ENCODE measurements at regions not wholly inside any gene's neighbourhood (a gene's known extent, or its start where the extent isn't known, plus 50 kb on each side); places are given as distances from the start of the nearest gene placed in this dataset.

GRCh38 chr7:136259074-136259473 is 281.9 kb upstream of the MTPN start:
- Histone ChIP-seq H4K20me1 (ENCODE audit: insufficient read depth, low read length, poor library complexity, severe bottlenecking) (no peaks in the 10 kb centered on the region), H3F3A (ENCODE audit: low read depth) (no peaks in the 10 kb centered on the region), H3K9me2 (replicated peaks; ENCODE audit: low read depth, low read length) (no peaks in the 10 kb centered on the region), H3K36me3 (ENCODE audit: insufficient read depth, low read length) (no peaks in the 10 kb centered on the region), H3K9ac (ENCODE audit: low read depth, low read length, poor library complexity, severe bottlenecking) (no peak overlapping the region), H3K9me3 (ENCODE audit: insufficient read depth, low read depth, low read length) (no peaks in the 10 kb centered on the region; the same call in 1 of the 2 replicates), H3K79me2 (ENCODE audit: insufficient read depth, low read length) (no peaks in the 10 kb centered on the region), H2AFZ (ENCODE audit: low read length) (no peak overlapping the region), H3K4me1 (ENCODE audit: insufficient read depth, low read length, poor library complexity, severe bottlenecking) (no peaks in the 10 kb centered on the region), H3K4me2 (ENCODE audit: low read depth, low read length, poor library complexity, severe bottlenecking) (no peak overlapping the region), H3K27me3 (ENCODE audit: insufficient read depth, low read length, poor library complexity, severe bottlenecking) (no peaks in the 10 kb centered on the region), H3K4me3 (ENCODE audit: low read length, poor library complexity, severe bottlenecking) (no peak overlapping the region)
- TF ChIP-seq CTCF (conservative IDR thresholded peaks at IDR 0.05; ENCODE audit: low read length) = no peak
- no peak for TF ChIP-seq EZH2phosphoT487 (IDR thresholded peaks at IDR 0.05; ENCODE audit: borderline replicate concordance)

GRCh38 chr7:136256491-136256890 is 279.3 kb upstream of the MTPN start:
- Histone ChIP-seq H3K9ac (ENCODE audit: low read depth, low read length, poor library complexity, severe bottlenecking) (no peak overlapping the region), H3K79me2 (ENCODE audit: insufficient read depth, low read length) (no peaks in the 10 kb centered on the region), H4K20me1 (ENCODE audit: insufficient read depth, low read length, poor library complexity, severe bottlenecking) (no peaks in the 10 kb centered on the region), H3K4me3 (ENCODE audit: low read length, poor library complexity, severe bottlenecking) (no peak overlapping the region), H3K27me3 (ENCODE audit: insufficient read depth, low read length, poor library complexity, severe bottlenecking) (no peaks in the 10 kb centered on the region), H3K4me1 (ENCODE audit: insufficient read depth, low read length, poor library complexity, severe bottlenecking) (no peaks in the 10 kb centered on the region), H2AFZ (ENCODE audit: low read length) (no peak overlapping the region), H3K9me2 (replicated peaks; ENCODE audit: low read depth, low read length) (no peaks in the 10 kb centered on the region), H3K4me2 (ENCODE audit: low read depth, low read length, poor library complexity, severe bottlenecking) (no peak overlapping the region), H3K36me3 (ENCODE audit: insufficient read depth, low read length) (no peaks in the 10 kb centered on the region), H3K9me3 (ENCODE audit: insufficient read depth, low read depth, low read length) (no peaks in the 10 kb centered on the region; the same call in 1 of the 2 replicates), H3F3A (ENCODE audit: low read depth) (no peaks in the 10 kb centered on the region)
- TF ChIP-seq EZH2phosphoT487 (IDR thresholded peaks at IDR 0.05; ENCODE audit: borderline replicate concordance) (no peak), CTCF (conservative IDR thresholded peaks at IDR 0.05; ENCODE audit: low read length) (no peak)

- no peaks in the 10 kb centered on the region; the same call in 1 of the 2 replicates for H3K9me3 ChIP-seq (ENCODE audit: insufficient read depth, low read depth, low read length)
- H4K20me1 ChIP-seq (ENCODE audit: insufficient read depth, low read length, poor library complexity, severe bottlenecking) = no peaks in the 10 kb centered on the region
- no peaks in the 10 kb centered on the region for H3K79me2 ChIP-seq (ENCODE audit: insufficient read depth, low read length)
- H3K4me1 ChIP-seq (ENCODE audit: insufficient read depth, low read length, poor library complexity, severe bottlenecking) = no peaks in the 10 kb centered on the region
- no peak overlapping the region for H2AFZ ChIP-seq (ENCODE audit: low read length)
- TF ChIP-seq EZH2phosphoT487 (IDR thresholded peaks at IDR 0.05; ENCODE audit: borderline replicate concordance) (no peak), CTCF (conservative IDR thresholded peaks at IDR 0.05; ENCODE audit: low read length) (no peak)
- H3K4me2 ChIP-seq (ENCODE audit: low read depth, low read length, poor library complexity, severe bottlenecking) = no peak overlapping the region
- no peaks in the 10 kb centered on the region for H3K36me3 ChIP-seq (ENCODE audit: insufficient read depth, low read length)
- no peaks in the 10 kb centered on the region for H3K9me2 ChIP-seq (replicated peaks; ENCODE audit: low read depth, low read length)
- H3K4me3 ChIP-seq (ENCODE audit: low read length, poor library complexity, severe bottlenecking) = no peak overlapping the region
- H3F3A ChIP-seq (ENCODE audit: low read depth) = no peaks in the 10 kb centered on the region
- no peaks in the 10 kb centered on the region for H3K27me3 ChIP-seq (ENCODE audit: insufficient read depth, low read length, poor library complexity, severe bottlenecking)
- H3K9ac ChIP-seq (ENCODE audit: low read depth, low read length, poor library complexity, severe bottlenecking) = no peak overlapping the region
Measured at GRCh38 chr7:136254148-136254547, 277.0 kb upstream of the MTPN start.

Data from Loucy (cell line).